ENCODE measurements at regions not wholly inside any gene's neighbourhood (a gene's known extent, or its start where the extent isn't known, plus 50 kb on each side); places are given as distances from the start of the nearest gene placed in this dataset.
A peak's percentile ranks its signal among the peaks of the same experiment; 100 is the strongest.

DNA sequence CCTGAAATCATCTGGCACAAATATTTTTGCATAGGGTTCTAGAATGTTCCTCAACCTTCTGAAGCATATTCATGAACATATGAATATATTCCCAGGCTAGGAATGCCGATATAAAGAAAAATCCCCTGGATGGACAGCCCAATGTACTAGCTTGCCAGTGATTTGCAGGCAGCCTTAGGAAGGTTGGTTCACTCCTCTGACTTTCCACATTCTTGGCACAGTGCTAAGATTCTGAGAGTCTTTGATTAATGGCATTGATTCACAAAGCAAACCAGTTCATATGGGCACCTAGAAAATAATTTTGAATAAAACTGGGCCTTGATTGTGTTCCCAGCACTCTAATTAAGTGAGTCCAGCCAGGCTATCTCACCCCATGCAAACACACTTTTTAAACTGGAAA lies 56.9 kb upstream of the ENPP4 start:
- Mint-ChIP-seq H3K27me3 (peaks cover 0 to 23% (median 0%) of the 10 kb centered on the region in 5 donors), H3K4me1 (no peaks in the 10 kb centered on the region), H3K9me3 (peaks cover 0 to 9% (median 0%) of the 10 kb centered on the region in 11 donors), H3K27ac (no peak overlapping the region), H3K4me3 (no peak overlapping the region), H3K36me3 (peaks cover 0 to 6% (median 0%) of the 10 kb centered on the region in 5 donors)
- intact Hi-C loops (cut with micrococcal nuclease) = no loop called here
- ChIA-PET POLR2A (no interaction called here), CTCF (no interaction called here)
- Histone ChIP-seq H3K4me1 (ENCODE audit: control insufficient read depth in 2 of 2, insufficient read depth in 2 of 2, low read length in 2 of 2) (no peaks in the 10 kb centered on the region), H3K9me3 (ENCODE audit: control insufficient read depth in 2 of 3, low read length in 3 of 3) (no peaks in the 10 kb centered on the region), H3K27me3 (ENCODE audit: control insufficient read depth in 2 of 2, insufficient read depth in 2 of 2, low read length in 2 of 2) (no peaks in the 10 kb centered on the region), H3K4me3 (ENCODE audit: low read length) (no peak overlapping the region), H3K27ac (ENCODE audit: low read depth, low read length) (no peak overlapping the region), H3K36me3 (ENCODE audit: control insufficient read depth in 2 of 3, insufficient read depth in 3 of 3, low read length in 3 of 3) (no peaks in the 10 kb centered on the region)
- ATAC-seq (no peak), DNase-seq (no peak)

DNA sequence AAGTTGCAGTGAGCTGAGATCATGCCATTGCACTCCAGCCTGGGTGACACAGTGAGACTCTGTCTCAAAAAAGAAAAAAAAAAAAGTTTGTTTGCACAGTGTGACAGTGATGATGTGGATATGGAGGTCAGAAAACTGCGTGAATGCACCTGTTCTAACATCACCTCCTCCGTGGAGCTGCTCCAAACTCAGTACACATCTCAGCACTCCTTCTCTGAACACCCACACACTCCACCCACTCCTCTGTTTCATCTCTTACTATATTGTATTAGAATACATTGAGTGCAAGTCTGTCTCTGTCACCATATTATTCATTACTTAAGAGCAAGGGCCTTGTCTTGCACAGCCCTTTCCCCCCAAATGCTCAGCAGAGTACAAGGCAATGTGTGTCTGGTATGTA lies 51.5 kb upstream of the ENPP4 start:
- DNase-seq (no peak), ATAC-seq (no peak)
- Histone ChIP-seq H3K9me3 (ENCODE audit: control insufficient read depth in 2 of 3, low read length in 3 of 3) (no peaks in the 10 kb centered on the region), H3K4me1 (ENCODE audit: control insufficient read depth in 2 of 2, insufficient read depth in 2 of 2, low read length in 2 of 2) (no peaks in the 10 kb centered on the region), H3K27ac (ENCODE audit: low read depth, low read length) (no peak overlapping the region), H3K4me3 (ENCODE audit: low read length) (no peak overlapping the region), H3K27me3 (ENCODE audit: control insufficient read depth in 2 of 2, insufficient read depth in 2 of 2, low read length in 2 of 2) (no peaks in the 10 kb centered on the region), H3K36me3 (ENCODE audit: control insufficient read depth in 2 of 3, insufficient read depth in 3 of 3, low read length in 3 of 3) (no peaks in the 10 kb centered on the region)
- Mint-ChIP-seq H3K36me3 (no peaks in the 10 kb centered on the region), H3K27ac (peak overlapping the region in 1 of 9 donors; percentile 5), H3K4me3 (no peak overlapping the region), H3K4me1 (peaks cover 0 to 11% (median 6%) of the 10 kb centered on the region in 7 donors), H3K27me3 (peaks cover 0 to 5% (median 0%) of the 10 kb centered on the region in 5 donors), H3K9me3 (peaks cover 0 to 2% (median 0%) of the 10 kb centered on the region in 11 donors)
- ChIA-PET POLR2A (no interaction called here), CTCF (no interaction called here)
- intact Hi-C loops (cut with micrococcal nuclease) = no loop called here

DNA sequence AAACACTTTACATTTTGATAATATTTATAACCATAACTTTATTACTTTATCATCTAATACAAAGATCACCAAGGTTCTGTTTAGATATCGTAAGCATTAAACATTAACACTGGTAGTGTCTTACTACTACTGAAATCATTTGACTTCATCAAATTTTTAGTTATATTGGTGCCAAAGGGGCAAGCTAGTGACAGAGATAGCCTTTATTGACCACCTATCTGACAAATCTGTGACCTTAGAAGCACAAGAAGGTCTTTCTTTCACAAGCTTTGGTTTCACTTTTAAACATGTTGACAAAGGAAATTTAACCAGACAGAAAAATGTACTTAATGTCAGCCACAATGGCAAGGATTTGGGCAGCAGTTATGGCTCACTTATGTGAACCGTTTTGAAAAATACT lies 50.7 kb upstream of the ENPP4 start:
- Histone ChIP-seq H3K27ac (ENCODE audit: low read depth, low read length) (no peak overlapping the region), H3K4me1 (ENCODE audit: control insufficient read depth in 2 of 2, insufficient read depth in 2 of 2, low read length in 2 of 2) (no peaks in the 10 kb centered on the region), H3K4me3 (ENCODE audit: low read length) (no peak overlapping the region), H3K27me3 (ENCODE audit: control insufficient read depth in 2 of 2, insufficient read depth in 2 of 2, low read length in 2 of 2) (no peaks in the 10 kb centered on the region), H3K36me3 (ENCODE audit: control insufficient read depth in 2 of 3, insufficient read depth in 3 of 3, low read length in 3 of 3) (no peaks in the 10 kb centered on the region), H3K9me3 (ENCODE audit: control insufficient read depth in 2 of 3, low read length in 3 of 3) (no peaks in the 10 kb centered on the region)
- no peak overlapping the region for H3K4me3 Mint-ChIP-seq
- intact Hi-C loops (cut with micrococcal nuclease) = no loop called here
- ChIA-PET POLR2A (no interaction called here), CTCF (interaction anchor here (1.0 kb wide), 1 partner anchor 331 kb away, joined by 3 read pairs; no protein-coding TSS in a partner anchor)
- H3K36me3 Mint-ChIP-seq = no peaks in the 10 kb centered on the region
- peaks cover 0 to 2% (median 0%) of the 10 kb centered on the region in 5 donors for H3K27me3 Mint-ChIP-seq
- DNase-seq (no peak), ATAC-seq (no peak)
- peaks cover 0 to 11% (median 6%) of the 10 kb centered on the region in 7 donors for H3K4me1 Mint-ChIP-seq
- peak overlapping the region in 1 of 9 donors; percentile 10 for H3K27ac Mint-ChIP-seq
- H3K9me3 Mint-ChIP-seq = peaks cover 0 to 2% (median 0%) of the 10 kb centered on the region in 11 donors
